GM23338 (cell line): ENCODE measurements at regions not wholly inside any gene's neighbourhood (a gene's known extent, or its start where the extent isn't known, plus 50 kb on each side); places are given as distances from the start of the nearest gene placed in this dataset.

Experiments used
- ATAC-seq: fragments of 200-7000 bp; cut with Tn5 transposase; 3 replicates; pipeline ENCODE4 v1.9.1; 2020
- DNase-seq: peaks from one replicate; pipeline ENCODE4 v3.0.0-alpha.2; 2015; ENCODE audit warnings: low spot score
- H2AFZ ChIP-seq: fragments of 200-600 bp; sonication (generic); 2 replicates; pipeline ENCODE4 v1.8.0; 2016; ENCODE audit warnings: antibody characterized with exemption, mild to moderate bottlenecking, moderate library complexity
- H3F3A ChIP-seq: fragments of 200-600 bp; sonication (generic); replicated peaks from 2 replicates; pipeline ENCODE4 v1.8.0; 2017; ENCODE audit warnings: antibody characterized with exemption, mixed run types, low read depth
- H3K27ac ChIP-seq: fragments of 200-600 bp; sonication (generic); 2 replicates; pipeline ENCODE4 v1.6.1; 2016; ENCODE audit warnings: low read depth
- H3K27me3 ChIP-seq: fragments of 200-600 bp; sonication (generic); 2 replicates; pipeline ENCODE4 v1.8.0; 2016; ENCODE audit warnings: mild to moderate bottlenecking, mixed run types, moderate library complexity; ENCODE audit not compliant: insufficient read depth
- H3K36me3 ChIP-seq: fragments of 200-600 bp; sonication (generic); 2 replicates; pipeline ENCODE4 v1.8.0; 2016; ENCODE audit warnings: mild to moderate bottlenecking; ENCODE audit not compliant: insufficient read depth
- H3K4me1 ChIP-seq: fragments of 200-600 bp; sonication (generic); 2 replicates; pipeline ENCODE4 v1.8.0; 2016; ENCODE audit warnings: mild to moderate bottlenecking, moderate library complexity; ENCODE audit not compliant: insufficient read depth
- H3K4me2 ChIP-seq: fragments of 200-600 bp; sonication (generic); 2 replicates; pipeline ENCODE4 v1.7.1; 2017; ENCODE audit warnings: mixed run types
- H3K4me3 ChIP-seq: fragments of 200-600 bp; sonication (generic); 2 replicates; pipeline ENCODE4 v1.6.1; 2016; ENCODE audit warnings: mixed run types
- H3K79me2 ChIP-seq: fragments of 200-600 bp; sonication (generic); replicated peaks from 2 replicates; pipeline ENCODE4 v1.8.0; 2017; ENCODE audit warnings: mild to moderate bottlenecking; ENCODE audit not compliant: insufficient read depth
- H3K9me2 ChIP-seq: fragments of 200-600 bp; sonication (generic); 2 replicates; pipeline ENCODE4 v1.8.0; 2017; ENCODE audit not compliant: insufficient read depth
- H4K20me1 ChIP-seq: fragments of 200-600 bp; sonication (generic); replicated peaks from 2 replicates; pipeline ENCODE4 v1.8.0; 2017; ENCODE audit warnings: mild to moderate bottlenecking; ENCODE audit not compliant: insufficient read depth
- H3K27ac Mint-ChIP-seq: 2 replicates; pipeline ENCODE4 v1.8.0; 2020; ENCODE audit warnings: inconsistent platforms, mild to moderate bottlenecking, moderate library complexity, mixed read lengths
- H3K27me3 Mint-ChIP-seq: 3 replicates; pipeline ENCODE4 v1.8.0; 2022; ENCODE audit warnings: low read depth, mild to moderate bottlenecking, moderate library complexity, mixed read lengths, inconsistent platforms; ENCODE audit not compliant: insufficient read depth, poor library complexity
- H3K36me3 Mint-ChIP-seq: 3 replicates; pipeline ENCODE4 v1.8.0; 2021; ENCODE audit warnings: low read depth, mild to moderate bottlenecking, inconsistent platforms, moderate library complexity, mixed read lengths
- H3K4me1 Mint-ChIP-seq: 3 replicates; pipeline ENCODE4 v1.8.0; 2020; ENCODE audit warnings: mild to moderate bottlenecking, inconsistent platforms, mixed read lengths
- H3K4me3 Mint-ChIP-seq: 3 replicates; pipeline ENCODE4 v1.8.0; 2021; ENCODE audit warnings: moderate library complexity, mild to moderate bottlenecking, inconsistent platforms, mixed read lengths
- H3K9me3 Mint-ChIP-seq: 3 replicates; pipeline ENCODE4 v1.8.0; 2020; ENCODE audit warnings: moderate library complexity, mild to moderate bottlenecking, inconsistent platforms, mixed read lengths
- CTCF ChIP-seq, 2 experiments: fragments of 200-600 bp in 1 of 2; sonication (generic) in 1 of 2; conservative IDR thresholded peaks; 2 replicates each; pipeline versions ENCODE4 v1.5.1 to v1.6.1; 2016 to 2017; ENCODE audit warnings: antibody characterized with exemption in 2 of 2, low read depth in 2 of 2, mild to moderate bottlenecking in 2 of 2, moderate library complexity in 1 of 2
- ETS1 ChIP-seq: IDR thresholded peaks from 2 replicates; pipeline ENCODE4 v1.6.1; 2016; ENCODE audit warnings: antibody characterized with exemption
- EZH2 ChIP-seq: fragments of 200-600 bp; sonication (generic); IDR thresholded peaks from one replicate; pipeline ENCODE4 v1.8.0; 2017; ENCODE audit warnings: antibody characterized with exemption, mild to moderate bottlenecking, low read depth; ENCODE audit not compliant: unreplicated experiment
- EZH2phosphoT487 ChIP-seq: fragments of 200-600 bp; sonication (generic); IDR thresholded peaks from one replicate; pipeline ENCODE4 v1.8.1; 2018; ENCODE audit warnings: antibody characterized with exemption; ENCODE audit not compliant: unreplicated experiment
- JUNB ChIP-seq: IDR thresholded peaks from one replicate; pipeline ENCODE4 v1.6.1; 2016; ENCODE audit warnings: antibody characterized with exemption; ENCODE audit not compliant: unreplicated experiment
- NANOG ChIP-seq: IDR thresholded peaks from 2 replicates; pipeline ENCODE4 v1.6.1; 2016; ENCODE audit warnings: antibody characterized with exemption, borderline replicate concordance
- POLR2AphosphoS5 ChIP-seq: IDR thresholded peaks from 2 replicates; pipeline ENCODE4 v1.6.1; 2016; ENCODE audit warnings: antibody characterized with exemption, low read depth
- REST ChIP-seq: IDR thresholded peaks from one replicate; pipeline ENCODE4 v1.6.1; 2018; ENCODE audit warnings: antibody characterized with exemption; ENCODE audit not compliant: unreplicated experiment
- ZNF114 ChIP-seq: fragments of 250-450 bp; sonication (Bioruptor Pico); IDR thresholded peaks from 2 replicates; pipeline ENCODE4 v1.5.0; 2020; ENCODE audit warnings: mild to moderate bottlenecking, moderate library complexity
- ZNF462 ChIP-seq: fragments of 250-450 bp; sonication (Bioruptor Pico); IDR thresholded peaks from 2 replicates; pipeline ENCODE4 v1.5.0; 2020; ENCODE audit warnings: mild to moderate bottlenecking, moderate library complexity

- H3K36me3 ChIP-seq: no peaks in the 10 kb centered on the region
- ATAC-seq (no peak), DNase-seq (no peak)
- H2AFZ ChIP-seq: no peak overlapping the region
- H3K27ac ChIP-seq: no peak overlapping the region
- Mint-ChIP-seq H3K4me1 (no peaks in the 10 kb centered on the region), H3K9me3 (0 out of 3 replicates have a peak, but pooled peaks cover 2% of the 10 kb centered on the region), H3K4me3 (no peak overlapping the region), H3K36me3 (no peaks in the 10 kb centered on the region; the same call in 2 of the 3 replicates), H3K27me3 (no peaks in the 10 kb centered on the region), H3K27ac (no peak overlapping the region)
- H4K20me1 ChIP-seq: no peaks in the 10 kb centered on the region
- no peaks in the 10 kb centered on the region for H3K4me1 ChIP-seq
- H3K27me3 ChIP-seq: no peaks in the 10 kb centered on the region
- TF ChIP-seq POLR2AphosphoS5 (no peak), JUNB (no peak), REST (no peak), EZH2phosphoT487 (no peak), CTCF (conservative IDR thresholded peaks at IDR 0.05; ENCODE audit: low read depth in 2 of 2) (no peak), EZH2 (no peak), ETS1 (no peak), ZNF114 (CRISPR knock-in tag) (no peak), ZNF462 (CRISPR knock-in tag) (no peak), NANOG (no peak)
- no peaks in the 10 kb centered on the region for H3K79me2 ChIP-seq
- no peaks in the 10 kb centered on the region for H3F3A ChIP-seq
- H3K4me2 ChIP-seq: no peak overlapping the region
- H3K9me2 ChIP-seq: no peaks in the 10 kb centered on the region
- H3K4me3 ChIP-seq: no peak overlapping the region
These were observed 1303.5 kb upstream of the CITED2 start for GRCh38 chr6:140677781-140678528.
